COR-L47 (cell line): ENCODE measurements at regions not wholly inside any gene's neighbourhood (a gene's known extent, or its start where the extent isn't known, plus 50 kb on each side); places are given as distances from the start of the nearest gene placed in this dataset.

Experiments used
- DNase-seq: peaks from one replicate; lab custom pipeline; 2025; lab: John Stamatoyannopoulos, UW

DNA sequence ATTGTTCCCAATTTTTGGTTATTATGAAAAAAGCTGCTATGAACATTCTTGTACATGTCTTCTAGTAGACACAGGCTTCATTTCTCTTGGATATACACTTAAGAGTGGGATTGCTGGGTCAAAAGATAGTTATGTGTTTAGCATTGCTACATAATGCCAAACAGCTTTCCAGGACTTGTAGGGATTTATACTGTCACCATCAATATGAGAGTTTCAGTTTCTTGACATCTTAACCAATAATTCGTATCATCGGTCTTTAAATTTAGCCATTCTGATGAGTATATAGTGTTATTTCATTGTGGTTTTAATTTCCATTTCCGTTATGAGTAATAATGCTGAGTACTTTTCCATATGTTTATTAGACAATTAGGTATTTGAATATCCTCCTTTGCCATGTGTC lies 190.3 kb upstream of the PFN2 start:
- no peak for DNase-seq

DNA sequence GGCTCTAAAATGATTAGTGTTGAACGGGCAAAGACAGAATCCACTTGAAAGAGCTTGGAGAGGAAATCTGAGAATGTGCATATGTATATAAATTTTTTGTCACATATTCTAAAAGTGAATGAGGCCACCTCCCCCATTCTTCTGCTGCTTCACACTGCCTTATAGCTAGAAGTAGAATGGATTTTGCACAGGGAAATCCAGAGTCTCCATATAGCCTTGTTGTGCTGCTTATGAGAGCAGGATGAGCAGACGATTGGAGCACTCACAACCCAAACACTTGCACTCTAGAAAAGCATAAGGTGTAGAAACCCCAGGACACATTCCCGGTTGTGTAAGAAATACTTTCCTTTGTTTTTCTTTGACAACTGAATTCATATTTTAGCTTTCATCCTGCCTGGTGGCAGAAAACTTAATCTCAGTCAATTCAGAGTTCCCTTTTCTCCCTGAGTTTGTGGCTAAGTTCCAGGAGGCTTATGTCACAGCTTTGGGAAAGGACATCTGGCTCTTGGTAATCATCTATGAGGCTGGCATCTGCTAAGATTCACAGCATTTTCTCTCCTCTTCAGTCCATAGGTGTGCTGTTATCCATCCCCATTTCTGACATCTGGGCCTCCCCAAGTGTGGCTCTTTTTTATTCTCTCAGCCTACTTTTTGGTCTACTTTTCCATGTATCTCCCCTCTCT lies 188.4 kb upstream of the PFN2 start:
- no peak for DNase-seq

DNA sequence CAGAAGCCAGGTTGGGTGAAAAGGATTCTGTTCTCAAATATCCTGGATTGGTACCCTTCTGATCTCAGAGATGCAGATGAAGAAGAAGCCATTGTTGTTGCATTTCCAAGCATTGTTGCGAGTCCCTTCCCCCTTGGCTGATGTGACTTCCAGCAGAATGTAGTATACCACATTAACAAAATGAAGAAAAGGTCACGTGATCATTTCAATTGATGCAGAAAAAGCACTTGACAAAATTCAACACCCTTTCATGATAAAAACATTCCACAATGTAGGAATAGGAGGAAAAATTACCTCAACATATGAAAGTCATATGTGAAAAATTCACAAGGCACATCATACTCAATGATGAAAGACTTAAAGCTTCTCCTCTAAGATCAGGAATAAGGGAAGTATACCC lies 181.9 kb upstream of the PFN2 start:
- DNase-seq, result no peak

DNA sequence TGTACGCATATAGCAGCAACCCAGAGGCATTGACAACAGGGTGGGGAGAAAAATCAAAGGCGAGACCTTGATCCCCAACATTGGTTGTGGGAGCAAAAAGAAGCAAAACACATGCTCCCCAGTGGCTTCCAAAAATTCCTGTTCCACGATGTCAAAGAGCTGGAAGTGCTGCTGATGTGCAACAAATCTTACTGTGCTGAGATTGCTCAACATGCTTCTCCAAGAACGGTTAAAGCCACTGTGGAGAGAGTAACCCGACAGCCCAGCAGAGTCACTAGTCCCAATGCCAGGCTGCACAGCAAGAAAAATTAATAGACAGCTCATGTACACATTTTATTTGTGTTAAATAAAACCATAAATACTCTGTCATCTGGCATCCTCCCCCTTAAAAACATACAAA lies 179.9 kb upstream of the PFN2 start:
- DNase-seq, result no peak

DNA sequence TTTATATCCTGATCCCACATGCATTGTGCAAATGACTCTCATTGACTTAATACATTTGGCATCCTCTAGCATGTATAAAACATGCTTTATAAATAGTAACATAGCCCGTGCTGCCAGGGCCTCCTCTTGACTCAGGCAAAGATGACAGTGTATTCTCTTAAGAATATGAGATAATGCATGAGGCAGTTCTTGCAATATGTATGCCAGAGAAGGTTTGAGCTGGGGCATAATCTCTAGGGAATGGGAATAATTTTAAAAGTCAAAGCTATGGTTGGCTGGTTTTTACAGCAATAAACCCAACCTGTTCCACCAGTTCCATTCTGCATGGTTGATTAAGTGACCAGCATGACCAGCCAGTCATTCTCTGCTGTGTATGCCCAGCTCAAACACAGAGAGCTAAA lies 179.0 kb upstream of the PFN2 start:
- peak; percentile 19 for DNase-seq

DNA sequence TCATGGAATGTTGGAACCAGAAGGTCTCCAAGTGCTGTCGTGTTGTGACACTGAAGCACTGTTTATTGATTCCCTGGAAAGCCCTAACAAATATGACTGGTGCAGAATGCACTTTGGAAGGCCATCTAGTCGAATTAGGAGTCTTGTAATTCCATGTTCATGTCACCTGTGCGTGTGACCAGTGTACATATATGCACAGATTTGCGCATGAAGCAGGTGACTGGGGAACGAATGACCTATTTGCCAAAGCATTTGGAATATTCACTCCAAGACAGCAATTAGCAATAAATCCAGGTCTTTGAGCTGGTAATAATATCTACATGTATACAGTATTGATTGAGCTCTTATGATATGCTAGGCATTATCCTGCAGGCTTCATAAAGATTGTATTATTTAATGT lies 177.5 kb upstream of the PFN2 start:
- DNase-seq, result no peak

DNA sequence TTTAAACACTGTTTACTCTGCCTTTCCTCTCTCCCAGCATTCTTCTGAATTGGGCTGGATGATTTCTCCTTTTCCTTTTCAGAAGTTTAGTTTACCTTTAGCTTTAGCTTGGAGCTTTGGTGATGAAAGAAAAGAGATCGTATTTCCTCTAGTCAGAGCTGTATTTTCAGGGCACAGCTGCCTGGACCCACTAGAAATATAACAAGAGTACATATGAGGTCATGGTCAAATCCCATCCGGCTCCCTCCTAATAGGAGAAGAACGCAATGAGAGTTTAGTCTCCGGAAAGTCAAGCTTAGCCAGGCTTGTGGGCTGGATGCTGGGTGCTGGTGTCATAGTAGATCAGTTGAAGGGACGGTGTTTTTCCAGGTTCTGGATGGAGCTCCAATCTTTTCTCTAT lies 177.1 kb upstream of the PFN2 start:
- DNase-seq, result no peak

DNA sequence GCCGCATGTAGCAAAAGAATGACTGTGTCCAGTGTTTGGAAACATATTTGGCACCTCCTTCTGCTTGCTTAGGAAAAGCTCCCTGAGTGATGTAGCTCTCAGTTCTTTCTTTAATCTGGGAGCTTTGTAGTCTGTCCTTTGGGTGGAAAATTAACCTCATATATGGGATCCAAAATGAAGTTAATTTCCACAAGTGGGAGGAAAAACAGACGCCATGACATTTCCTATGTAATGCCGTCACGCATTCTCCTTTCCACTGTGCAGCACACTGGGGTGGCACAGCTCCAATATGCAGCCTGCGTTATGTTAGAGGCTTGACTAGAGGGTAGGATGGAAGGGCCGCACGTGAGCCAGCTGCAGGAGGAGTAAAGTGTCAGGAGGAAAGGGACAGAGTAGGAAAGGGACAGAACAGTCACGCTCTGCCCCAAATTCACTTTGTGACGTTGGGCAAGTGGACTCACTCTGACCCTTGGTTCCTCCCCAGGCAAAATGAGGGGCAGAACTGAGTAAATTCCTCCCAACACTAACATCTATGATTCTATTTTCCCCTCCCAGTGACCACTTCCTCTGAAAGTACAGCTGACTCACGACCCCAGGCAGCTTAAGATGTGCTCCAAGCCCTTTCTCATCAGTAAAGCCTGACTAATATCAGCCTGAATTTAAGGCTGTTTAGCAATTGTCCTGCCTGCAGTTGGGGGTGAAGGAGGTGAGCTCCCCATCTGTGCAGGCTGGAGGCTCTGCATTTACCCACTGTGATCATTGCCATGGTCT lies 176.5 kb upstream of the PFN2 start:
- no peak for DNase-seq

DNA sequence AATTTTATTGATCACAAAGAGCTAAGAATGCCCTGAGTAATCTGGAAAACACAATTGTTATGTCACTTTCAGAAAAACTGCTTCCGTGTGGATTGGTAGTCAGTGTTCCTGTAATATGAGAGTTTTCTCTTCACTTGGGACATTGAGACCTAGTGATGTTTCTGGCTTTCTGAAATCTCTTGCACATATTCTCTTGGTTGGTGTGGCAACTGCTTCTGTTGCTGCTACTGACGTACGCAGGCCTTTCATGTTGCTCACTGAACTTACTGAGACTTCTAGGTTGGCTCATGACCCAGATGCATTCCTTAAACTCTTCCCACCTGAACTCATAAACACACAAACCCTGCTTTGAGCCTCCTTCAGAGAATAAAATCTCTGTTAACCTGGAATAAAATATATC lies 175.0 kb upstream of the PFN2 start:
- no peak for DNase-seq

DNA sequence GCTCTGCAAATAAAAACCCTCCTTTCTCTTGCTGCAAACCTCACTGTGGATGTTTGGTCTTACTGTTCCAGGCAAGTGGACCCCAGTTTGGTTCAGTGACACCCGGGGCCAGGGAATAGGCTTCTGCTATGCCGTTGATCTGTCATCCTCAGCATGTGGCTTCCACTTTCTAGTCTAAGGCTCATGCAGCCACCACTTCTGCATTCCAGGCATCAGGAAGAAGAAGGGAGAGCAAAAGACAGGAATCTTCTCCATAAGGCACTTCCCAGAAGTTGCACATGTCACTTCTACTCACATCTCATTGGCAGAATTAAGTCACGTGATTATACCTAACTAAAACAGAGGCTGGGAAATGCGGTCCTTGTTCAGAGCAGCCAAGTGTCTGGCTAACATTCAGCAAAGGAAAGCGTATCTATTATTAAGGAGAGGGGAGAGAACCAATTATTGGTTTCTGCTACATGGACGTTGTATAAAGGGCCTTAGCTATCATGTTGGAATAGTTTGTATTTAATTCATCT lies 173.6 kb upstream of the PFN2 start:
- DNase-seq, result no peak

DNA sequence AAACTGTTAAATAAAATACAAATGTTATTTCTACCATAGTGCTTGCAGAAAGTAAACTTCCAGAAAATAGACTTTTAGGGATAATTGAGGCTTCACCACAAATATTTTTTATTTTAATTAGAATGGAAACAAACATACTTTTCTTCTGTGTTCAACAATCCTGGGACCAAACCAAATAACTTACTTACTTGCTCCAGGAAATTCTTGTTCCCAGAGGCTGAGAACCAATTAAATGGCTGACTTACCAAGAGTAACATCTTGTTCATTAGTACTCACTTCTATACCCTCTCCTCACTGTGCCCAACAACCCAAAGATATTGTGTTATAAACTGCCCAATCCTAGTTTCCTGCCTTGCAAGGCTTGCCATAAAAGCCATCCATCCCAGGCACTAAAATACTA lies 172.2 kb upstream of the PFN2 start:
- DNase-seq, result no peak

DNA sequence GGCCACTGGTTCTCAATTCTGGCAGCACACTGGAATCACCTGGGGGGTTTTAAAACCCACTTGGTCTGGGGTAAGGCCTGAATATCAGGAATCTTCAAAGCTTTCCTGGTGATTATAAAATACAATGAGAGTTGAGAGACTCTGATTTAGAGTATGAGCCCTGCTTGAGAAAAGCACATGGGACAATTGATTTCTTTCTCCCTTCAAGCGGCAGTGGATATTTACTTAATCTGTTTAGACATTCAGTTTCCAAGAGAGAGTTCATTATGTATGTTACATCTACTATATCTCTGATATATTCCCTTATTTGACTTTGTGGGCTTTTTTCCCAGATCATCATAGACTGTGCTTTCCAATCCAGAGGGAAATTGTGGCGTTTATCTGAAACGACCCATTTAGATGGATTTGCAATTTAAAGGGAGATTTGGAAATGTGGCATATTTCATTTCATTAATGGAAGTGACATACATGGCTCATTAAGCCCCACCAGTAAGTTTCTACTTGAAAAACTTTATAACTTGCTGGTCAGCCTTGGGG lies 171.2 kb upstream of the PFN2 start:
- DNase-seq, result no peak

DNA sequence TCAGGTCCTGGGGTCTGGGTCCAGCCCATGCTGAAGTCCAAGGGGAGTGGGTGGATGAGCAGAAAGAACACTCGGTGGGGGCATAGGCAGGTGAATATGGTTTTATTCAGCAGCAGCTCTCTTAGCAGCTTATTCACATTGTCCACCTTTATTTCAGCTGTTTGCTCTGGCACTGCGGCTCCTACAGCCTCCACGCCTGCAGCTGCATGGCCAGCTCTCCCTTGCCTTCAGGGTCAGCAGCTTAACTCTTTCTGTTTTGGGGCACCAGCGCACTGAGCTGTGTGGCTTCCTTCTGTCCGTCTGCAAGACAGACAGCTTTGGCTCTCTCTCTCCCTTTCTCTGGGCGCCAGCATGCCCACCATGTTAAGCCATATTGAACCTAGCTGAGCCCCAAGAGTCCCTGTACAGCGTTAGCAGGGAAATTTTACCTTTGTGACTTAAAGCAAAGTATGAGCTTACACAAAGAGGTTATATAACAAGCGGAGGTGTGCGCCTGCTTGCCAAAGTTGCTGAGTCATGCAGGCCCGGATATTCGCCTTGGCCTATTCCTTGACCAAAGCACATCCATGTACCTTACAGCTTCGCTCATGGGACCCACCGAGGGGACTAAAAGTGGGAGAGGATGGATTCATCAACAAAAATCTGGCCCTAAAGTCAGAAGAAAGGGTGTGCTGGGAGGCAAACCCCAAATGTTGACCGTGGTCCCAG lies 170.1 kb upstream of the PFN2 start:
- DNase-seq, result no peak

DNA sequence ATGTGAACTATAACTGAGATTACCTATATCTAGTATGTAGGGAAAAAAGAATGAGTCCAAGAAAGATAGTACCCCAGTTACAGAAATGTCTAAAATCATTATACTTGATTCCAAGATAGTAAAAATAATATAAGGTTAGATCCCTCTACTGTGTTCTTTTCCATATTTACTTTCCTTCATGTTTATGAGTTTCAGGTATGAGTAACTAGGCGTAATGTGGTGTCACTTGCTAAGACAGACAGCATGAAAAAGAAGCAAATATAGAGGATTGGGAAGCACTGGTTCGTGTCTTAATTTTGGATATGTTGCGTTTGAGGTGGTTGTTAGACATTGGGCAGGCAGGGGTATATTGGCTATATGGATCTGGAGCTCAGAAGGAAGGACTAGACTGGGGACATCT lies 168.1 kb upstream of the PFN2 start:
- DNase-seq, result no peak

DNA sequence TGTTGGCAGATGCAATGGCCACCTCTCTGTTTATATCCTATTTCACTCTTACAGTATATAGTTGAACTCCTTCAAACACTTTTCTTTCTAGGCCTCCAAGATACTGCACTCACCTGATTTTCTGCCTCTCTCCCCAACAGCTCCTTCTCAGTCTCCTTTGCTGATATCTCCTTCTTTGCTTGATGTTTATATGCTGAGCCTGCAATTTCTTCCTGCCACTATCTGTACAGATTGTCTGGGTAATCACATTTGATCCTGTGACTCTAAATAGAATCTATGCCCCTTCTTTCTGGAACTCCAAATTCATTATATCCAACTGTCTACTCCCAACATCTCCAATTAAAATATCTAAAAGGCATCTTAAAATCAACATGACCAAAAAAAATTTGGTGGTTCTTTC lies 165.5 kb upstream of the PFN2 start:
- DNase-seq, result no peak

DNA sequence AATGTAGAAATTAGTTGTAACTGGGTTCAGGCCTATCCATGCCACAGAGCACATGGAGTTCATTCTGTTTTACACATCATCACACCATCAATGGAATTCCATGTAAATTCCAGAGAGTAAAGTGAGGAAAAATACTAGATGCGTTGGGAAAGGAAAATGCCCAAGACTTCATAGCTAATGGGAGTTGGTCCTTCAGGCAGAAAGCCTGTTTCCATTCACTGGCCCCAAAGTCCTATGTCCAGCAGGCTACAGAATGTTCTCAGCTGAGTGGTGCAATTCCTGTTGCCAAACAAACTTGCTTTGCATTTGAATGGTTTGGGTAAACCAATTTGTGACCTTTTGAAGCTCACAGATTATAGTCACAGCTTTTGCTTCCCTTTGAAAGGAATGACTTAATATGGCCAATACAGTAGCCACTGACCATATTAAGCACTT lies 164.6 kb upstream of the PFN2 start:
- no peak for DNase-seq

DNA sequence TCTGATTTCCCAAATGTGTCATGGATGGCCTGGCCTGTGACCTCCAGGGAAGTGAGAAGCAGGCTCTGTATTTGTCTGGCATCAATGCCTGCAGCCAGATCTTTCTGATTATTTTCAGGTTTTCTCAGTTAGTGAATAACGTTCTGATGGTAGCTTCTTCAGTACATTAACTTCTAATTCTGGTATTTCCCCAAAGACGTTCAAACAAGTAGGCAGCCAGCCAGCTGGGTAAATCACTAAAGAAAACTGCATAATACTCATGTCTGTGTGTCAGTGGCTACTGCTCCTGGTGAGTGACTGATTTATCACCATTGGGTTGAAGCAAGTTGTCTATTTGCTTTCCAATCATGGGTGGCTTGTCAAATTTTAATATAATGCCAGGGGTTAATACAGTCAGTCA lies 162.6 kb upstream of the PFN2 start:
- DNase-seq, result no peak

DNA sequence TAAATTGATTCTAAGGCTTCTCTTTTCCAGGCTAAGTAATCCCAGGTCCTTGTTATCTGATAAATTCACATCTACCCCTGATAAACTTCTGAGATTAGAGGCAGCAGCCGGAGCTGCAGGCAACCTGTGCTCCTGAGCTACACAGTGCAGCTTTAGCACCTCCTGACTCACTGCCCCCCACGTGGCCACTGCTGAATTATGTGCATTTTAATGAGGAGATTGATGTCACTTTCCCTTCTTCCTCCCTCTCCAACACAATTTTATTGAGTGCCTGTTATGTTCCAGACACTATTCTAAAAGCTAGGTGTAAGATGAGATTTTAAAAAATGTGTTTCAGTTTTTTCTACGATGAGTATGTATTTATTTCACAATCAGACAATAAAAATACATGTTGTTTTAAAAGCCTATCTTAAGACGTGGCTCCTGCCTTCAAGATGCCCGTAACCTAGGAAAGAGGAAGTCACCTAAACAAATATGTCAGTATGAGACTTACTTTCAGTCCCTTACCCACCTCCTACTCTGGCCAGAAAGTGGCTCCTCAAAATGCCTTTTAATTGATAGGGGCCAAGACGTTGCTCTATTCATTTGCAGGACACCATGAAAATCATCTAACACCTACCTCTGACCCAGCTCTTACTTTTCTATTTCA lies 161.5 kb upstream of the PFN2 start:
- no peak for DNase-seq

DNA sequence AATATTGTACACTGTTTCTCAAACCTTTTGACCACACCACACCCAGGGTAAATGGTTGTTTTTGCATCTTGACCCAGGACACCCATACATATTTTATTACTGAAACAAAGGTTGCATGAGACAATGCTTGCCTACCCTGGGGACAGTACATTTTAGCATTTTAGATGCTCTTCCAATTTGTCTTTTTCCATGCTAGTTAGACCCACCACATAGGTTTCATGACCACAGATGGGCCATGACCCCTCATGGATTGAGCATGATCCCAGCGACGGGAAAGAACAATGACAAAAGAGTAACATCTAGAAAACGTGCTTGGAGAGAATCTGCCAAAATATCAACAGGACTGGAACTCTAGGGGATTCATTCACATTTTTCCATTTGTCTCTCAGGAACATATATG lies 161.0 kb upstream of the PFN2 start:
- no peak for DNase-seq

DNA sequence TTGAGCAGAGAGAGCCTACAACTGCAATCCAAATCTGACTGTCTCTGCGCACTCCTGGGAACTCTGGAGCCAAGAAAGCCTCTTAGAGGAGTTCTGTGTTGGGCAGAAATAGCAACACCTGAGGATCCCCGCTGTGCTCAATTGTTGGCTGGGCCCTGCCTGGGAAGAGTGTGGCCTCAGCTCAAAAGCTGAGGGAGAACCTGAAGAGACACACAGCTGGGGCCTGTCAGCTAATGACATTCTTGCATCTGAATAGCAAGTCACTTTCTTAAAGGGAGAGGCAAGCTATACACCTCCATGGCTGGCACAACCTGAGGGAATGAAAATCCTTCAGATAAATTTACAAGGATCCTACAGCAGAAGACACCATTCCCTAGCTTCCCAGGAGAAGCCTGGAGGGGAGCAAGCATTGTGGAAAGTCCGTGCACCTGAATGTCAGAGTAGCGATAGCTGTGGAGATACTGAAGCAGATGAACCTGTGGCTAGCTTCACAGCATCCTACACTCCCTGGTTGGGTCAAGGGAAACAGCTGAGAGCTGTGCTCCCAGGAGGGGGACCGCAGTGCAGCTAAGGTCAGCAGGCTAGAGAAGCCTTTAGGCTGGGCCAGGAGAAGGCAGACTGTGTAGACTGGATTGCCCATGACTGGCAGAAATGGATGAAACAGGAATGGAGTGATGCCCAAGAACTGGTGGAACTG lies 159.9 kb upstream of the PFN2 start:
- peak; percentile 70 for DNase-seq

DNA sequence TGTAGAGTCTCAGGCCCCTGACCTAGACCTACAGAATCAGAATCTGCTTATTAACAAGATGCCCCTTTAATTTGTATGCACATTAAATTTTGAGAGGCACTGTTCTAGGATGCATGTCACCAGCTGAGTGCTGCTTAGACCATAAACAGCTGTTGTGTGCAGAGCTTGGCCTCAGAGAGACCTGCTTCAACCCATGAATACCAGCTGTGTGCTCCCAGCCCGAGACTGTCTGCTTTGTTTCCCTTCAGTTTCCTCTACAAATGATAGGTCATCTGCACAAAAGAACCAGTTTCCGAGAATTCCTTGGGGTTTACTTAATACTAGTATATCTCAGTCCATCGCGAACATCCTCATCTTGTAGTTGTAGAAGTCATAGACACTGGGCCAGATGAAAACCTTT lies 158.5 kb upstream of the PFN2 start:
- DNase-seq, result no peak

DNA sequence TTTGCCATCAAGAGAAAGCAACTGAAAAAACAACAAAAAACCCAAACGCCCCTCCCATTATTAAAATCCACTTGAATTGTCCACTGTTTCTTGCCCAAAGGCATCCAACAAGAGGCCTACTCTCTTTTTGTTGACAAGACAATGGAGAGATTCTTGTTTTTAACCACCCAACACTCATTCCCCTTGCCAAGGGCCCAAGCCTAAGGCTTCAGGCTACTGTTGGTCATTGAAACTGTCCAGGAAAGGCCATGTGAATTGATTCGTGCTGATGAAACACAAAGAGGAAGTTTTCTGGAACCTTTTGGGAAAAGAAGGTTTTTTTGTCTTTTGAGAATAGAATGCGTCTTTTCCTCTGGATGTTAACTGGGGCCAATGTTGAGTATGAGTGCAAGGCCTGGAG lies 157.4 kb upstream of the PFN2 start:
- no peak for DNase-seq
